Breast epithelium (tissue), 3 donors: ENCODE measurements at regions not wholly inside any gene's neighbourhood (a gene's known extent, or its start where the extent isn't known, plus 50 kb on each side); places are given as distances from the start of the nearest gene placed in this dataset.

Experiments
- POLR2A ChIP-seq: fragments of 450-650 bp; IDR thresholded peaks from one replicate; pipeline ENCODE4 v1.6.1; 2016; ENCODE audit warnings: antibody characterized with exemption, mild to moderate bottlenecking, moderate library complexity
- TF ChIP-seq, protein P1 (sequence below), 3 donors: fragments of 450-650 bp; IDR thresholded peaks; one replicate each; pipeline ENCODE4 v1.5.1; 2016 to 2017; ENCODE audit warnings: antibody characterized with exemption in 3 of 3, mild to moderate bottlenecking in 3 of 3, moderate library complexity in 3 of 3

GRCh38 chr4:23720556-23720955 lies 169.3 kb downstream of the PPARGC1A start:
- TF ChIP-seq, protein P1, sequence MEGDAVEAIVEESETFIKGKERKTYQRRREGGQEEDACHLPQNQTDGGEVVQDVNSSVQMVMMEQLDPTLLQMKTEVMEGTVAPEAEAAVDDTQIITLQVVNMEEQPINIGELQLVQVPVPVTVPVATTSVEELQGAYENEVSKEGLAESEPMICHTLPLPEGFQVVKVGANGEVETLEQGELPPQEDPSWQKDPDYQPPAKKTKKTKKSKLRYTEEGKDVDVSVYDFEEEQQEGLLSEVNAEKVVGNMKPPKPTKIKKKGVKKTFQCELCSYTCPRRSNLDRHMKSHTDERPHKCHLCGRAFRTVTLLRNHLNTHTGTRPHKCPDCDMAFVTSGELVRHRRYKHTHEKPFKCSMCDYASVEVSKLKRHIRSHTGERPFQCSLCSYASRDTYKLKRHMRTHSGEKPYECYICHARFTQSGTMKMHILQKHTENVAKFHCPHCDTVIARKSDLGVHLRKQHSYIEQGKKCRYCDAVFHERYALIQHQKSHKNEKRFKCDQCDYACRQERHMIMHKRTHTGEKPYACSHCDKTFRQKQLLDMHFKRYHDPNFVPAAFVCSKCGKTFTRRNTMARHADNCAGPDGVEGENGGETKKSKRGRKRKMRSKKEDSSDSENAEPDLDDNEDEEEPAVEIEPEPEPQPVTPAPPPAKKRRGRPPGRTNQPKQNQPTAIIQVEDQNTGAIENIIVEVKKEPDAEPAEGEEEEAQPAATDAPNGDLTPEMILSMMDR (IDR thresholded peaks at IDR 0.05), result no peak
- TF ChIP-seq POLR2A, result no peak
